GM12873 (cell line): ENCODE measurements at regions not wholly inside any gene's neighbourhood (a gene's known extent, or its start where the extent isn't known, plus 50 kb on each side); places are given as distances from the start of the nearest gene placed in this dataset.

Experiments
- TF ChIP-seq, protein P1 (sequence below): IDR thresholded peaks from 2 replicates; pipeline ENCODE4 v1.5.1; 2012; ENCODE audit warnings: low read depth, mild to moderate bottlenecking, moderate library complexity, low read length, control low read depth; ENCODE audit not compliant: insufficient read depth; ENCODE audit errors: missing control alignments

DNA sequence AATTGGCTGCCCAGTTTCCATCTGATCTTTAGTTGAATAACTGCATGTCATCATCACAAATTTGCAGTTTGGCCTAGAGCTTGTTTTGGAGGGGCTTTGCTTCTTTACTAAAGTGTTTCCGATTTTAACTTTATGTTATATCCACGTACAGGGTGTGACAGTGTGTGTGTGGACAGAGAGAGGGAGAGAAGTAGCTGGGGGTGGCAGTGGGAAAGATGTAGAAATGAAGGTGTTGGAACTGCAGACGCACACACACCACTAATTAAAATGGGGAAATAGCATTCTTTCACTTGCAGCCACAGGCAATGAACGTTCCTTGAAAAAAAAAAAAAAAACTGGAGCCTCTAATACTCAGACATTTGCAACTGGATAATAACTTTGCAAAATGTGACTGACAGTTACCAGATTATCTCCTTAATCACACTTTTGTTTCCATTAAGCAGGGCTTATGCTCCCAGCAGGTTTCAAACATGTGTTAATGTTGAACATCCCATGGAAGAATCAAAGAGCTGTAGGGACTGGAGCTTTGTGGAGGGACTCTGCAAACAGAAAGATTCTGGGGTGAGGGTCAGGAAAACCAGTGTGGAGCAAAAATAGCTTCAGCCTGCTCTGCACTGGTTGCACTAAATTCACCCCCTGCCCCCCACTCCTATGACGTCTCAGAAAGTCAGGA, 238.1 kb upstream of the TENM4 start:
- TF ChIP-seq, protein P1, sequence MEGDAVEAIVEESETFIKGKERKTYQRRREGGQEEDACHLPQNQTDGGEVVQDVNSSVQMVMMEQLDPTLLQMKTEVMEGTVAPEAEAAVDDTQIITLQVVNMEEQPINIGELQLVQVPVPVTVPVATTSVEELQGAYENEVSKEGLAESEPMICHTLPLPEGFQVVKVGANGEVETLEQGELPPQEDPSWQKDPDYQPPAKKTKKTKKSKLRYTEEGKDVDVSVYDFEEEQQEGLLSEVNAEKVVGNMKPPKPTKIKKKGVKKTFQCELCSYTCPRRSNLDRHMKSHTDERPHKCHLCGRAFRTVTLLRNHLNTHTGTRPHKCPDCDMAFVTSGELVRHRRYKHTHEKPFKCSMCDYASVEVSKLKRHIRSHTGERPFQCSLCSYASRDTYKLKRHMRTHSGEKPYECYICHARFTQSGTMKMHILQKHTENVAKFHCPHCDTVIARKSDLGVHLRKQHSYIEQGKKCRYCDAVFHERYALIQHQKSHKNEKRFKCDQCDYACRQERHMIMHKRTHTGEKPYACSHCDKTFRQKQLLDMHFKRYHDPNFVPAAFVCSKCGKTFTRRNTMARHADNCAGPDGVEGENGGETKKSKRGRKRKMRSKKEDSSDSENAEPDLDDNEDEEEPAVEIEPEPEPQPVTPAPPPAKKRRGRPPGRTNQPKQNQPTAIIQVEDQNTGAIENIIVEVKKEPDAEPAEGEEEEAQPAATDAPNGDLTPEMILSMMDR, result no peak

DNA sequence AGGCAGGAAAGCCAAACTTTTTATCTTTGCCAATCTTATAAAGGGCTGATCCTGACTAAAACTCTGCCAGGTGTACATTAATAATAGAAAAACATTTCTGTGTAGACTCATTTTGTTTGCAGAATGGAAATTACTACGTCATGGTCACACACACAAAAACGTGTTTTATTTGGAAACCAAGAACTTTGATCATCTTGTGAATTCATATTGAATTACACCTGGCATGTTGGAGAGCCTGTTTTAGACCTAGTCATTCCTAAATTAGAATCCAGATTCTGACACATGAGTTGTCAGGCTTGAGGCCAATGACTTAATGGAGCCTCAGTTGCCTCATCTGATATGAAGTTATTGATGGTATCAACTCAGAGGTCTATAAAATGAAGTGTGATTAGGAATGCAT, 235.6 kb upstream of the TENM4 start:
- TF ChIP-seq, protein P1, result no peak

DNA sequence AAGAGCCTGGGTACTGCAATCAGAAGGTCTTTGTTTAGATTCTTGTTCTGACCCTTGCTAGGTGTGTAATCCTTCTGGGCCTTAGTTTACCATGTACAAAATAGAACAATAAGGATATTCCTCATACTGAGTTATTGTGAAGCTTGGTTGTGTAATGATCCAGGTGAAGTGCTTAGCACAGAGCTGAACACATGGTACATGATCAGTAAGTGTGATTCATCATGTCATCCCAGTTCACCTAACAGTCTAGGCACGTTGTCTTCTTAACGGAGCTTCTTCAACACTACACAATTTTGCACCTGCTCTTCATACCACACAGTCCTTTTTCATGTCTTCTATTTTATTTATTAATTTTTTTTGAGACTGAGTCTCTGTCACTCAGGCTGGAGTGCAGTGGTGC, 234.3 kb upstream of the TENM4 start:
- TF ChIP-seq, protein P1, result no peak

DNA sequence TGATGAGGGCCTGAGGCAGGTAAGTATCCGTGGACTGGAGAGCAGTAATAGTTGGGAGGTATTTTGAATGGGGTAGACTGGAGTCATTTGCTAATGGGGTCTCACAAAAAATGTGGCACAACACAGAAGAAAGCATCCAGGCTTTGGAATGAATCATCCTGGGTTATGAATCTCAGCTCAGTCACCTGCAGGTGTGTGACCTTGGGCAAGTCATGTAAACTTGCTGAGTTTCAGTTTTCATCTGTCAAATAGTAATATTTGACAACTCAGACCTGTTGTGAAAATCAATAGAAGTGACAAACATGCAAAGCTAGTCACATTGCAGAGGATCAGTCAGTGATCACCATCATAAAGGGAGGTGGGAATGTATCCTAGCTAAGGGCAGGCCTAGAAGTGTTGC, 232.0 kb upstream of the TENM4 start:
- TF ChIP-seq, protein P1, result no peak

DNA sequence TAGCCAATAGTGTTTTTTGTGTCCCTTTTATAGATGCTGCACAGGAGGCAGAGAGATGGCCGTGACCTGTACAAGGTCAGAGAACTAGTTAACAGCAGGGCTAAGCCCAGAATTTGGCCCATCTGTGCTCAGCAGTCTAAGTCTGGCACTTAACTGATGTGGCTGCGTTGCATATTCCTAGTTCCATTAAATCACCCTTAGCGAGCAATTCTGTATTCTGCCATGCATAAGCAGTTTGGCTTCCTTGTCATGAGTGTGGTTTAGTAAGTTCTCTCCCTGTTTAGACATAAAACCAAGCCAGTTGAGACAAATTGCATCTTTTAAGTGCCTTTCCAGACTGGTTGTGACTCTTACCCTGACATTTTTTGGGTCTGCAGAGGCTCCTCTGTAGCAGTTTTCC, 230.6 kb upstream of the TENM4 start:
- TF ChIP-seq, protein P1, result no peak

DNA sequence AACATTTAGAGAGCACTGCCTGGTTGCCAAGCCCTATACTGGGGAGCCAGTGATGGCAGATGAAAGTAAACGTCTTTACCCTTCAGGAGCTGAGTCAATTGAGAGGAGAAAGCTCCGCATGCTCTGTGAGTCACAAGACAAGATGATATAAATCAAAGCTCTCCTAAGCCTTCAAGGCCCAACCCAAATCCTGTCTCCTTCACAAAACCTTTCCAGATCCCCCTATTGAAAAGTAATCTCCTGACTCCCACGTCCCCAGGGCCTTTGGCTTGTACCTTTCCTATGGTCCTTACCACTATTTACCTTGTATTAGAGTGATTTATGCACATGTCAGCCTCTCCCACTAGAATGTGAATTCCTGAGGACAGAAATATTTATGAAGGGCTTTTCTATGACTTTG, 230.1 kb upstream of the TENM4 start:
- TF ChIP-seq, protein P1, result no peak

DNA sequence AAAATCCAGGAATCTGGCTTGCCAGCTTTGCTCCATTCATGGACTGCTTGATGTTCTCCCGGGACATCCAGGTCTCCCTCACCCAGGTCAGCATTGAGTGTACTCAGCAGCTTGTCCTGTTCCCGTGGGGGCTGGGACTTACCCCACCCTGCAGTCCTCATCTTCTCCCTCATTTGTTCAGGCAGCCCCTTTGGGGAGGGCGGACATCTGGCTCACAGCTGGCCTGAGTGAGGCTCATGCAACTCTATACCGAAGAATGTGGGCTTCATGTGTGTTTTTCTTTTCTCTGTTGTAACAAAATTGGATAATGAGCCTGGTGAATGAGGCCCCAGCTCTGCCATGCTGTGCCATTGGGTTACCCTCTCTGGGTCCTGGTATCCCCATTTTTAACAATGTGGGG, 227.7 kb upstream of the TENM4 start:
- TF ChIP-seq, protein P1, result no peak

DNA sequence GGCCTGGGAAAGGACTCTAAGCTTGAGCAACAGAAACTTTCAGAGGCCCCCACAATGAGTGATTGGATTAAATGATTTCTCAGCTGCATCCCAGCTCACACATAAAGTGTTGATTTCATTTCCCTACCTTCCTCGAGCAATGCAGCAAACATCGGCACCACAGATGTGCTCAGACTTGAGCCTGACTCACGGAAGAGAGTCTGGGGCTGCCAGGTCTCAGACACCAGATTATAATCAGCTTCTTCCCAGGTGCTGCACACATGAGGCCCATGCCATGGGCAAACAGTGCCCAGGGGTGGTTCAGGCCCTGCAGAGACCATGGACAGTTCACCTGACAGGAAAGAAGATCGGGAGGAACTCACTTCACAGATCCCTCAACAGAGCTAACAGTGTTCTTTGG, 226.6 kb upstream of the TENM4 start:
- TF ChIP-seq, protein P1, result no peak
